K562 (cell line): ENCODE measurements at regions not wholly inside any gene's neighbourhood (a gene's known extent, or its start where the extent isn't known, plus 50 kb on each side); places are given as distances from the start of the nearest gene placed in this dataset.

Source experiments
- ATAC-seq: fragments of 200-7000 bp; cut with Tn5 transposase; 3 replicates; pipeline ENCODE4 v1.9.1; 2020; ENCODE audit warnings: moderate library complexity
- BruUV-seq: library from RNA; stranded (reverse); fragments of 400-500 nt; replicated peaks from 2 replicates; lab custom pipeline; 2021; lab: Mats Ljungman, UMichigan
- CTCF ChIA-PET: fragments of 300-600 bp; formaldehyde crosslinking; extraction: SDS; loops from one replicate; lab custom pipeline; 2021; ENCODE audit warnings: low intra/inter-chr PET ratio; lab: Yijun Ruan, JAX
- POLR2A ChIA-PET: fragments of 300-600, 350-650 bp; sonication (Branson Sonifier 250); formaldehyde crosslinking; extraction: SDS; loops from one replicate; lab custom pipeline; 2021; ENCODE audit warnings: antibody characterized with exemption, inconsistent platforms; lab: Yijun Ruan, JAX
- DNase-seq, 4 experiments: peaks; one replicate each; pipeline versions ENCODE4 v3.0.0 to v3.0.0-alpha.2; 2011 to 2018; ENCODE audit warnings: low spot score in 3 of 4, mixed read lengths in 3 of 4; ENCODE audit errors: extremely low read depth in 1 of 4
- FAIRE-seq: peaks from 2 replicates; lab custom pipeline; 2011; peaks lifted over from hg19 to GRCh38; lab: Jason Lieb, UNC
- H2AFZ ChIP-seq: 2 replicates; pipeline ENCODE4 v1.6.0; 2011; ENCODE audit warnings: low read depth, low read length, control low read depth, inconsistent platforms
- H3K27ac ChIP-seq: fragments of 200-600 bp; 3 replicates; pipeline ENCODE4 v1.8.0; 2011; ENCODE audit warnings: low read depth, mild to moderate bottlenecking, control low read depth, inconsistent platforms, low read length, moderate library complexity, mixed read lengths; ENCODE audit errors: extremely low read depth
- H3K27me3 ChIP-seq, 2 experiments: fragments of 300-600 bp in 1 of 2; 2 replicates in 1 of 2; 3 replicates in 1 of 2; pipeline versions ENCODE4 v1.6.0 to v1.8.0; 2011; ENCODE audit warnings: inconsistent platforms in 2 of 2, low read length in 2 of 2, mild to moderate bottlenecking in 1 of 2, mixed read lengths in 1 of 2, moderate library complexity in 1 of 2; ENCODE audit not compliant: control insufficient read depth in 2 of 2, insufficient read depth in 2 of 2
- H3K36me3 ChIP-seq: fragments of 300-600 bp; 3 replicates; pipeline ENCODE4 v1.8.0; 2011; ENCODE audit warnings: mild to moderate bottlenecking, low read length, inconsistent platforms; ENCODE audit not compliant: control insufficient read depth, insufficient read depth
- H3K4me1 ChIP-seq, 2 experiments: fragments of 200-600 bp in 1 of 2; replicated peaks in 1 of 2; 2 replicates in 1 of 2; 3 replicates in 1 of 2; pipeline versions ENCODE4 v1.5.1 to v1.8.0; 2011; ENCODE audit warnings: inconsistent platforms in 2 of 2, low read length in 2 of 2, mild to moderate bottlenecking in 1 of 2, mixed read lengths in 1 of 2, moderate library complexity in 1 of 2; ENCODE audit not compliant: control insufficient read depth in 2 of 2, insufficient read depth in 2 of 2
- H3K4me2 ChIP-seq: 2 replicates; pipeline ENCODE4 v1.6.1; 2011; ENCODE audit warnings: low read length, control low read depth, inconsistent platforms, mixed read lengths; ENCODE audit not compliant: insufficient read depth
- H3K4me3 ChIP-seq: fragments of 200-600 bp; sonication (generic), shearing (Covaris generic); 2 replicates; pipeline ENCODE4 v1.5.1; 2016; ENCODE audit warnings: control low read depth, inconsistent platforms
- H3K79me2 ChIP-seq: fragments of 200-600 bp; 3 replicates; pipeline ENCODE4 v1.8.0; 2011; ENCODE audit warnings: low read length, inconsistent platforms; ENCODE audit not compliant: control insufficient read depth, insufficient read depth
- H3K9ac ChIP-seq, 2 experiments: 2 replicates each; pipeline versions ENCODE4 v1.6.0 to v1.6.1; 2011; ENCODE audit warnings: low read depth in 2 of 2, low read length in 2 of 2, control low read depth in 1 of 2, inconsistent platforms in 1 of 2, mild to moderate bottlenecking in 1 of 2, mixed read lengths in 1 of 2; ENCODE audit not compliant: insufficient read depth in 1 of 2
- H3K9me1 ChIP-seq: one replicate; pipeline ENCODE4 v1.6.0; 2011; ENCODE audit warnings: inconsistent platforms, mild to moderate bottlenecking, low read length, moderate library complexity; ENCODE audit not compliant: control insufficient read depth, insufficient read depth
- H3K9me3 ChIP-seq: replicated peaks from 2 replicates; pipeline ENCODE4 v1.5.1; 2011; ENCODE audit warnings: low read depth, low read length, inconsistent platforms; ENCODE audit not compliant: control insufficient read depth, insufficient read depth
- H4K20me1 ChIP-seq: replicated peaks from 2 replicates; pipeline ENCODE4 v1.6.1; 2011; ENCODE audit warnings: low read length, inconsistent platforms, mixed read lengths; ENCODE audit not compliant: control insufficient read depth, insufficient read depth
- PML ChIP-seq: IDR thresholded peaks from 2 replicates; pipeline ENCODE4 v1.6.1; 2012; ENCODE audit warnings: low read length, inconsistent platforms
- WGBS: fragments of 100-300 bp; shearing (Covaris generic); methylation state at CpG from one replicate; pipeline ENCODE4 v1.1.6; 2016; ENCODE audit warnings: low coverage, mixed read lengths; ENCODE audit not compliant: insufficient coverage; ENCODE audit errors: missing lambda C conversion rate; 5-methylcytosine and 5-hydroxymethylcytosine counted together
- in situ Hi-C: fragments of 300-500 bp; cut with MboI; formaldehyde crosslinking; loops from 4 replicates; pipeline ENCODE4 v1.15.0; 2018; ENCODE audit warnings: inconsistent platforms, mixed read lengths
- intact Hi-C: fragments of 100-400 bp; cut with micrococcal nuclease; formaldehyde crosslinking; loops from 2 replicates; pipeline ENCODE4 v1.14.2; 2022
- TF ChIP-seq, protein P1 (sequence below), 2 experiments: fragments of 450-650 bp in 1 of 2; sonication (generic) in 1 of 2; formaldehyde crosslinking in 1 of 2; IDR thresholded peaks; 2 replicates each; pipeline versions ENCODE4 v1.7.1 to v1.9.0; 2016 to 2022; ENCODE audit warnings: inconsistent platforms in 1 of 2, mild to moderate bottlenecking in 1 of 2, missing genetic modification reagents in 1 of 2
- TF ChIP-seq, protein P2 (sequence below): fragments of 450-650 bp; IDR thresholded peaks from 2 replicates; pipeline ENCODE4 v1.6.1; 2016; ENCODE audit warnings: antibody characterized with exemption

DNA sequence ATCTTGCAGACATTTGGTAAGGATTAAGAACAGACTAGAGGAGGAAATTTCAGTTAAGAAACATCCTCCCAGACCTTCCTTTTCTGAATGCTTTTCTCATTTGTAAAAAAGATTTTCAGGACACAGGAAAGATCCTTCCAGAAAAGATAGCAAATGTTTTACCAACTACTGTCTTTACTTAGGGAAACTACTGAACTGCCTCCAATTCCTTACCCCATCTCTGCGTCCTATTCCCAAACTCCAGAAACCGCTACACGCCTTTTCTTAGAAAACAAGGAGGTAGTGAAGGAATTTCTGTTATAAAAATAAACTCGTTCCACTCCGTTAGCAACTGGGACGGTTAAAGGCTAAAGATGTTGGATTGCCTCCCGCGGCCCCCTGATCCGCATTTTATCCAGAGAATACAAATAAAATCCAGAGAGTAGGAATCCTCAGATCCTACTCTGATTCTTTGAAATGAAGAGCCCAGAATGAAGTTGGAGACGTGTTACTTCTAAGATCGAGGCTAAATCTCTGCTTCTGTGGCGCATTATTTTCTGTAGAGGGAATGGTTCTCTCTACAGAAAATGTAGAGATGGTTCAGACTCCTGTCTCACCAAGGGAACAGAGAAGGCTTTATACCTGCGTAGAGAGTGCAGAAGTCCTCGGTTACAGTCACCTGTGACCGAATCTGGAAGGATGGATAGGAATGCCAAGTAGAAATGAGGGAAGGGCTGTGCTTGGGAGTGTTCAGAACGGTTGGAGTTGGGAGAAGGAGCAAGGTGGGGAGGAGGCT is 133.0 kb downstream of the GPX5 start:
- ChIA-PET POLR2A (interaction anchor here (0.9 kb wide), 1 partner anchor 9 kb away, joined by 3 read pairs; no protein-coding TSS in a partner anchor), CTCF (no interaction called here)
- Histone ChIP-seq H3K4me3 (0 out of 2 replicates have a peak overlapping the region, but pooled peaks have one; percentile 0), H3K79me2 (no peaks in the 10 kb centered on the region), H3K27me3 (no peaks in the 10 kb centered on the region), H3K27ac (no peak overlapping the region), H2AFZ (no peak overlapping the region), H3K4me2 (peak overlapping the region; percentile 48), H3K9me3 (no peaks in the 10 kb centered on the region), H3K9ac (peak overlapping the region in 1 of 2 experiments; percentile 4; a peak in 2 of 4 replicates), H3K36me3 (no peaks in the 10 kb centered on the region), H4K20me1 (no peaks in the 10 kb centered on the region), H3K9me1 (no peaks in the 10 kb centered on the region), H3K4me1 (peaks cover 0 to 7% of the 10 kb centered on the region in 2 experiments; a peak in 2 of 5 replicates)
- FAIRE-seq (no peak), DNase-seq (no peak), ATAC-seq (no peak; the same call in 2 of the 3 replicates)
- TF ChIP-seq PML: 0 out of 2 replicates have a peak, but pooled peaks have one; percentile 9
- TF ChIP-seq, protein P1, sequence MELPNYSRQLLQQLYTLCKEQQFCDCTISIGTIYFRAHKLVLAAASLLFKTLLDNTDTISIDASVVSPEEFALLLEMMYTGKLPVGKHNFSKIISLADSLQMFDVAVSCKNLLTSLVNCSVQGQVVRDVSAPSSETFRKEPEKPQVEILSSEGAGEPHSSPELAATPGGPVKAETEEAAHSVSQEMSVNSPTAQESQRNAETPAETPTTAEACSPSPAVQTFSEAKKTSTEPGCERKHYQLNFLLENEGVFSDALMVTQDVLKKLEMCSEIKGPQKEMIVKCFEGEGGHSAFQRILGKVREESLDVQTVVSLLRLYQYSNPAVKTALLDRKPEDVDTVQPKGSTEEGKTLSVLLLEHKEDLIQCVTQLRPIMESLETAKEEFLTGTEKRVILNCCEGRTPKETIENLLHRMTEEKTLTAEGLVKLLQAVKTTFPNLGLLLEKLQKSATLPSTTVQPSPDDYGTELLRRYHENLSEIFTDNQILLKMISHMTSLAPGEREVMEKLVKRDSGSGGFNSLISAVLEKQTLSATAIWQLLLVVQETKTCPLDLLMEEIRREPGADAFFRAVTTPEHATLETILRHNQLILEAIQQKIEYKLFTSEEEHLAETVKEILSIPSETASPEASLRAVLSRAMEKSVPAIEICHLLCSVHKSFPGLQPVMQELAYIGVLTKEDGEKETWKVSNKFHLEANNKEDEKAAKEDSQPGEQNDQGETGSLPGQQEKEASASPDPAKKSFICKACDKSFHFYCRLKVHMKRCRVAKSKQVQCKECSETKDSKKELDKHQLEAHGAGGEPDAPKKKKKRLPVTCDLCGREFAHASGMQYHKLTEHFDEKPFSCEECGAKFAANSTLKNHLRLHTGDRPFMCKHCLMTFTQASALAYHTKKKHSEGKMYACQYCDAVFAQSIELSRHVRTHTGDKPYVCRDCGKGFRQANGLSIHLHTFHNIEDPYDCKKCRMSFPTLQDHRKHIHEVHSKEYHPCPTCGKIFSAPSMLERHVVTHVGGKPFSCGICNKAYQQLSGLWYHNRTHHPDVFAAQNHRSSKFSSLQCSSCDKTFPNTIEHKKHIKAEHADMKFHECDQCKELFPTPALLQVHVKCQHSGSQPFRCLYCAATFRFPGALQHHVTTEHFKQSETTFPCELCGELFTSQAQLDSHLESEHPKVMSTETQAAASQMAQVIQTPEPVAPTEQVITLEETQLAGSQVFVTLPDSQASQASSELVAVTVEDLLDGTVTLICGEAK (IDR thresholded peaks at IDR 0.05): peak; percentile 30
- TF ChIP-seq, protein P1 (CRISPR knock-in tag; IDR thresholded peaks at IDR 0.05): no peak
- TF ChIP-seq, protein P2, sequence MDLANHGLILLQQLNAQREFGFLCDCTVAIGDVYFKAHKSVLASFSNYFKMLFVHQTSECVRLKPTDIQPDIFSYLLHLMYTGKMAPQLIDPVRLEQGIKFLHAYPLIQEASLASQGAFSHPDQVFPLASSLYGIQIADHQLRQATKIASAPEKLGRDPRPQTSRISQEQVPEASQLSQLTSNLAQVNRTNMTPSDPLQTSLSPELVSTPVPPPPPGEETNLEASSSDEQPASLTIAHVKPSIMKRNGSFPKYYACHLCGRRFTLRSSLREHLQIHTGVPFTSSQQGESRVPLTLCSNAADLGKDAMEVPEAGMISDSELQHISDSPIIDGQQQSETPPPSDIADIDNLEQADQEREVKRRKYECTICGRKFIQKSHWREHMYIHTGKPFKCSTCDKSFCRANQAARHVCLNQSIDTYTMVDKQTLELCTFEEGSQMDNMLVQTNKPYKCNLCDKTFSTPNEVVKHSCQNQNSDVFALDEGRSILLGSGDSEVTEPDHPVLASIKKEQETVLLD: no peak
- in situ Hi-C loops: no loop called here
- no TSS peak for BruUV-seq
- intact Hi-C loops: no loop called here
- 65% methylated on average over 16 of the region's 16 CpGs for WGBS
